Activated CD4-positive, alpha-beta T cell treated with anti-CD3 and anti-CD28 coated beads for 4 hours (primary cell): ENCODE measurements at regions not wholly inside any gene's neighbourhood (a gene's known extent, or its start where the extent isn't known, plus 50 kb on each side); places are given as distances from the start of the nearest gene placed in this dataset.
"Not testable (repeated sequence)": the region's sequence is repeated elsewhere in the genome, so short reads cannot be mapped to it uniquely, and the experiment has no call there.

Experiments
- DNase-seq, 2 donors: peaks; one replicate each; pipeline ENCODE4 v3.0.0-alpha.2; 2020

- DNase-seq, result no peak
Measured at GRCh38 chr1:181205901-181206300, 117.4 kb downstream of the IER5 start.

DNA sequence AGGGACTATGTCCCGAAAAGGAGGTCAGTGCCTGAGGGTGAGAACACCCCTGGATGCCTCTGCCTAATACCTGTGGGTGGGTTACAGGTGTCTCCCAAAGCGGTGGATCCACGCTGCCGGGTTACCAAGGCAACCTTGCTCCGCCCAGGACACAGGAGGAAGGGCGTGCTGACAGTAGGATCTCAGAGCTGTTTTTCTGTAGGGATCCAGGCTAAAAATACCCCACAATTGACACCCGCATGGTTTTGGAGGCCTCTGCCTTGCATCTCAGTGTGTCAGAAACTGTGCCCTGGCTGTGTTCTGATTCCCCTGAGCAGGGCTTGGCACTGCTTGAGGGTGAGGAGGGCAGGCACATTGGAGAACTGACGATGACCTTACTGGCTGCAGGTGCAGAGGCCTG, 118.0 kb downstream of the IER5 start:
- DNase-seq, result no peak

- DNase-seq, result no peak
Measured at GRCh38 chr1:181206979-181207790, 118.7 kb downstream of the IER5 start.

DNA sequence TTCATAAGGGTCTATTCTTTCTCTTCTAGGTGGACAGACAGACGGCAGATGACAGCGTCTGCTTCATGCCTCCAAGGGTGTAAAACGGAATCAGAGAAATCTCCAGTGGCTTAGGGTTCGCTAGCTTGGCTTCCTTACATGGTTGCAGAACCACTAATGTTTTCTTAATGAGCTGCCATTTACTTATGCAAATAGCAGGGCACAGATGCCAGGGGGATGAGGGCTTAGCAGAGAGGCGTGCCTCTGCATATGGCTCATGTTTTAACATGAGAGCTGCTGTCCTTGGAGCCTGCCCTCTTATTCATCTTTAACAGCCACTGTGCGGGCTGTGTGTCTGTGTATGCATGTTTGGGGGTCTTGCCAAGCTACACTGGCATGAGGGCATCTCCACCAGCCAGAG, 119.6 kb downstream of the IER5 start:
- no peak for DNase-seq

GRCh38 chr1:181208967-181209366, 120.5 kb downstream of the IER5 start:
- no peak for DNase-seq

GRCh38 chr1:181213056-181213455, 124.6 kb downstream of the IER5 start:
- DNase-seq, result no peak

DNA sequence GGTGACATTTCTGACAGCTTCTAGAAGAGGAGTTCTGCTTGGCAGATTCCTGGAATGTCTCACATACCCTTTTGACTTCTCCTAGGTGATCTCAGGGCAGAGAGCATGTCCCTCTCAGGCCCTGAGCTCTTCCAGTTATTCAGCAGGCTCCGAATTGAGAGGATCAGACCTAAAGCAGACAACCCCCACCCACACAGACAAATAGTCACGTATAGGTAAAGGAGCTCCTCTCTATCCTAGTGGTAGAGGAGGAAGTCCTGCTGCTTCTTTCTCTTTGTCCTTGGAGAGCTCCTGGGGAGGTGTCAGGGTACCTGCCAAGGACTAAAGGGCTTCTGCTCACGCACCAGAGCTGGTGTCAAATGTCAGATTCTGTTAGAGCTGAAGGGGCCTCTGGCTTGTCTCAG, 128.1 kb downstream of the IER5 start:
- no peak for DNase-seq

- DNase-seq, result no peak
Measured at GRCh38 chr1:181219938-181220337, 131.4 kb downstream of the IER5 start.

DNA sequence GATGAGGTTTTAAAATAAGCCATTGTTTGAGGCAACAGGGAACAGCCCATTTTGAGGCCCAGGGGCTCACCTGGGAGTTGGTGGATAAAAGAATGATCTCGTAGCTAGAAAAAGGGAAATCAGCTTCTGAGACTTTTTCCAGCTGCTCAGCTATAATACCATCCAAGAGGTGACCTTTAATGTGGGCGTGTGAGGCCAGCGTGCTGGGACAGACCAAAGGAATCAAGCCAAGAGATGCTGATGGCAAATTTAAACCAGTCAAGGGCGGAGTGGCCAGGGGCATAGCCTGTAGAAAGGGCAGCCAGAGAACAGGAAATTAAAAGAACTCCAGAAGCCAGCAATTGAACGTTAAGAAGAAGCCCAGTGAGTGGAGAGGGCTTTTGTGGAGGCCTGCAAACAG, 132.6 kb downstream of the IER5 start:
- no peak for DNase-seq

DNA sequence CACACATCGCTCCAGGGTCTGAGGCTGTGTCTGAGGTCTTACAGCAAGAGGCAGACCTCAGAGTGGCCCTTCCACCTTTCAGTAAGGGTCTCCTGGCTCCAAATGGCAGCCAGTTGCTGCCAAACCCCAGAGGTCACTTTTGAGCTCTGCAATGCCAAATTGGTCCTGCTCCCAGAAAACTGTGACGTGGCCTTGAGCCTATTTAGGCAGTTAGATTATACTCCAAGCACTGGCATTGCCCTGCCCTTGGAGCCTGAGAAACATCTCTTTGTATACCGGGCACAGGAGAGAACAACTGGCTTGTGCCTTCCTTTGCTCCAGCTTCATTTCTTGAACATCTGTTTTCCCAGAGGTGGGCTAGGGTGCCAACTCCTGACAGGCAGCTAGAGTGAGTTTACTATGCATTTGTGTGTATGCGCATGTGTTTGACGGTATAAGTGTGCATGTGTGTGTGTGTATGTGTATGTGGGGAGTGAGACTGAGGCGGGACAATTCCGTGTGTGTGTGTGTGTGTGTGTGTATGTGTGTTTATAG, 134.5 kb downstream of the IER5 start:
- DNase-seq, result no peak

- not testable (repeated sequence) for DNase-seq
Measured at GRCh38 chr1:181226728-181227127, 138.2 kb downstream of the IER5 start.

GRCh38 chr1:181239086-181239485, 150.6 kb downstream of the IER5 start:
- DNase-seq, result no peak

DNA sequence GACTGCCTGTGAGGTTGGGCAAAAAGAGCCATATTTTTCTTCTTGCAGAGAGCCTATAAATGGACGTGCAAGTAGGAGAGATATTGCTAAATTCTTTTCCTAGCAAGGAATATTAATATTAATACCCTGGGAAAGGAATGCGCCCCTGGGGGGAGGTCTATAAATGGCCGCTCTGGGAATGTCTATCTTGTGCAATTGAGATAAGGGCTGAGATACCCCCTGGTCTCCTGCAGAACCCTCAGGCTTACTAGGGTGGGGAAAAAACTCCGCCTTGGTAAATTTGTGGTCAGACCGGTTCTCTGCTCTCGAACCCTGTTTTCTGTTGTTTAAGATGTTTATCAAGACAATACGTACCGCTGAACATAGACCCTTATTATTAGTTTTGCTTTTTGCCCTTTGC, 157.8 kb downstream of the IER5 start:
- DNase-seq, result not testable (repeated sequence)

GRCh38 chr1:181248361-181248760, 159.9 kb downstream of the IER5 start:
- not testable (repeated sequence) for DNase-seq

- no peak for DNase-seq
Measured at GRCh38 chr1:181249186-181249585, 160.7 kb downstream of the IER5 start.

- no peak for DNase-seq
Measured at GRCh38 chr1:181250038-181250437, 161.5 kb downstream of the IER5 start.

DNA sequence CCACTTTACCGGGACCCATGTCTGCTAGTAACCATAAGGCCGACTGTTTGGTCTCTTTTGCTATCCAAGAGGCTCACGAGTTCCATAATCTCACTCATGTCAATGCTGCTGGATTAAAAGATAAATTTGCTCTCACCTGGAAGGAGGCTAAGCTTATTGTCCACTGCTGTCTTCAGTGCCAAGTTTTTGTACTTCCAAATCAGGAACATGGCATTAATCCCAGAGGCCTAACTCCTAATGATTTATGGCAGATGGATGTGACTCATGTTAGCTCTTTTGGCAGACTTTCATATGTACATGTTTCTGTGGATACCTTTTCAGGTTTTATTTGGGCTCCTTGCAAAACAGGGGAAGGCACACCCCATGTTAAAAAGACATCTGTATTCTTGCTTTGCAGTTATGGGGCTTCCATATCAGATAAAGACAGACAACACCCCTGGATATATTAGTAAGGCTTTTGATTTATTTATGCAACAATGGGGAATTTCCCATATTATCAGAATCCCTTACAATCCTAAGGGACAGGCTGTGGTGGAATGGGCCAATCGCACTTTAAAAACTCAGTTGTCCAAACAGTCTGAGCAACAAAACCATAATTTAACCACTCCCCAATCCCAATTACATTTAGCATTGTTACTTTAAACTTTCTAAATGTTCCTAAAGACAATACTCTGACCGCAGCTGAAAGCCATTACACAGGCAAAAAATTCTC, 162.7 kb downstream of the IER5 start:
- DNase-seq, result no peak

DNA sequence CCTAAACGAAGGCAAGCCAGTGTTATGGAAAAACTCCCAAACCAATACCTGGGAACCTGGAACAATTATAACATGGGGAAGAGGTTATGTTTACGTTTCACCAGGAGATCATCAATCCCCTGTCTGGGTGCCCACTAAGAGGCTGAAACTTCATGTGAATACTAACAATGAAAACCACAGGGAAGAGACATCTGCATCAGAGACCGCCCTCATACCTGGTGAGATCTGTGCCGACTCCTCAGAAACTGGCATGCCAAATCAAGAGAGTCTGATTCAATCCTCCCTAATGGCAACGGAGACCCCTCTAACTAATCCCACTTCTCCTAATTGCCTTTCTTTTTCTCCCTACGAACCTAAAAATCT, 163.2 kb downstream of the IER5 start:
- no peak for DNase-seq

DNA sequence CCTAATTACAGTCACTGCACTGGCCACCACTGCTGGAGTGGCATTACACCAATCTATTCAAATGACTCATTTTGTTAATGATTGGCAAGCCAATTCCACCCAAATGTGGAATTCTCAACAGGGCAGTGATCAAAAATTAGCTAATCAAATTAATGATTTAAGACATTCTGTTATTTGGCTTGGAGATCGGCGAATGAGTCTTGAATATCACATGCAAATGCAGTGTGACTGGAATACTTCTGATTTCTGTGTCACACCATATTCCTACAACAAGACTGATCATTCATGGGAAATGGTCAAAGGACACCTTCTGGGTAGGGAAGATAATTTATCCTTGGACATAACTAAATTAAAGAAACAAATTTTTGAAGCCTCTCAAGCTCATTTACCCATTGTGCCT, 165.1 kb downstream of the IER5 start:
- not testable (repeated sequence) for DNase-seq

DNA sequence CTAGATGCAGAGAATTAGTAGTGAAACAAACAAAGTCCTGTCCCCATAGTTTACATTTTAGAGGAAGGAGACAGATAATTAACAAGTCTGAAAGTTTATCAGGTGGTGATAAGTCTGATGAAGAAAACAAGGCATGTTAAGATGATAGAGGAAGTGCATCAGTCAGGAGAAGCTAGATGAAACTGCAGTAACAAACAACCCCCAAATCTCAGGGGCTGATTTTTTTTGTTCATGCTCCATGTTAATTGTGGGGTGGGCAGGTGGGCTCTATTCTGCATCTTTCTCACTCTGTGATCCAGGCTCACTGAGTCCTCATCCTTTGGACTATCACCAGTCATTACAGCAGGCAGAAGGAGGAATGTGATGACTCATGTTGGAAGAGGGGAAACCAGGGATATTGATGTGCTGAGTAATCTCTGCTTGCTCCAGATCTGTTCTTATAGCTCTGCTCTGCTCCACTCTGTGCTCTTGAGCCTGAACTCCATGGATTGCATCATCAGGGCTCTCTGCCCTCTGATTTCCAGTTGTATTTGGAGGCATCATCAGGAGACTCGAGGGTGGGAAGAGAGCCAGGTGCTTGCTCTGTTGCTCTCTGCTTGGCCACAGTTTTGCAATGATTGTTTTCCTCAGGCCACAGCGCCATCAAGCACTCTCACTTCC, 166.9 kb downstream of the IER5 start:
- DNase-seq, result no peak

DNA sequence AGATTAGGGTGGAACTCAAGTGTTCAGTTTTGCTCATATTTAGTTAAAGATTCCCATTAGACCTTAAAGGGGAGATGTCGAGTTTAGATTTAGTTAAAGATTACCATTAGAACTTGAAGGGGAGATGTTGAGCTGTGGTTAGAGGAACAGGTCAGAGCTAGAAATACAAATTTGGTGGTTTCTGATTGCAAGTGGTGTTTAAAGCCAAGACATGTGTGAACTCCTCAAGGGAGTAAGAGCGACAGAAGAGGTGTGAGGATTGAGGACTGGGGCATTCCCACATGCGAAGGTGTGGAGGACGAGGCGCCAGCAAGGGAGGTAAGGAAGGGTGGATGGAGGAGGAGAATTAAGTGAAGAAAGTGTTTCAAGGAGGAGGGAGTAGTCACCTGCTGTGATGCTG, 168.6 kb downstream of the IER5 start:
- no peak for DNase-seq

GRCh38 chr1:181259026-181259745, 170.7 kb downstream of the IER5 start:
- DNase-seq, result no peak

DNA sequence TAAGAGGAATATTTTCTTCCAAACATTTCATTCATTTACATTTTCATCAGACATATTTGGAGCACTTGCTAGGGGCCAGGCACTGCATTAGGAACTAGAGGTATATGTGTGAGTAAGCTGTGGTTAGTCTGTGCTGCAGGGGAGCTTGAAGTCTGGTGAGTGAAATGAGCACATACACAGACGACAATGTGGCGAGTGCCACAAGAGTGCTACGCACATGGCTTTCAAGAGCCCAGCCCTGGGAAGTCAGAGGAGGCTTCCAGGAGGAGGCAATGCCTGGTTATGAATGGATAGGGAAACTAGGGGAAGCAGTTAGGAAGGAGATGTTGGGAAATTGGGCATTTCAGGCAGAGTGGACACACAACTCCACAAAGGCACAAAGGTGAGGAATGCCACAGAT, 171.8 kb downstream of the IER5 start:
- DNase-seq, result no peak
